ENCODE measurements at regions not wholly inside any gene's neighbourhood (a gene's known extent, or its start where the extent isn't known, plus 50 kb on each side); places are given as distances from the start of the nearest gene placed in this dataset.

GRCh38 chr7:46454816-46455215, 533.7 kb upstream of the IGFBP3 start:
- TF ChIP-seq FOXK2 (IDR thresholded peaks at IDR 0.05) = no peak
- TF ChIP-seq BHLHE40 (IDR thresholded peaks at IDR 0.05; ENCODE audit: borderline replicate concordance) = no peak
- TF ChIP-seq L3MBTL2 (conservative IDR thresholded peaks at IDR 0.05) = no peak
- TF ChIP-seq HDGF (IDR thresholded peaks at IDR 0.05; ENCODE audit: borderline replicate concordance) = no peak
- TF ChIP-seq TARDBP (IDR thresholded peaks at IDR 0.05) = no peak

Measured in HEK293T (cell line).